NB4 (cell line): ENCODE measurements at regions not wholly inside any gene's neighbourhood (a gene's known extent, or its start where the extent isn't known, plus 50 kb on each side); places are given as distances from the start of the nearest gene placed in this dataset.

Source experiments
- DNase-seq: peaks from one replicate; pipeline ENCODE4 v3.0.0; 2010; ENCODE audit warnings: low read depth
- H3K4me3 ChIP-seq: one replicate; pipeline ENCODE4 v1.5.1; 2011; ENCODE audit warnings: mild to moderate bottlenecking, low read depth, low read length, moderate library complexity
- CTCF ChIP-seq: IDR thresholded peaks from one replicate; pipeline ENCODE4 v1.5.1; 2012; ENCODE audit warnings: low read depth, low read length
- MAX ChIP-seq: IDR thresholded peaks from 2 replicates; pipeline ENCODE4 v1.6.1; 2011; ENCODE audit warnings: low read depth, low read length
- MYC ChIP-seq: IDR thresholded peaks from 2 replicates; pipeline ENCODE4 v1.6.1; 2011; ENCODE audit warnings: low read depth, low read length
- POLR2A ChIP-seq: IDR thresholded peaks from 2 replicates; pipeline ENCODE4 v1.6.1; 2011; ENCODE audit warnings: mild to moderate bottlenecking; ENCODE audit not compliant: insufficient read length; ENCODE audit errors: extremely low read depth

GRCh38 chr4:24121395-24122175 lies 231.7 kb upstream of the PPARGC1A start:
- no peak overlapping the region for H3K4me3 ChIP-seq
- DNase-seq: no peak

GRCh38 chr4:24117975-24118374 lies 228.1 kb upstream of the PPARGC1A start:
- no peak for TF ChIP-seq MAX
- no peak for TF ChIP-seq CTCF
- no peak for TF ChIP-seq MYC
- no peak for TF ChIP-seq POLR2A
- no peak overlapping the region for H3K4me3 ChIP-seq
- DNase-seq: no peak

More at GRCh38 chr4:24121395-24122175, 231.7 kb upstream of the PPARGC1A start:
- TF ChIP-seq MAX (no peak), POLR2A (no peak), MYC (no peak), CTCF (no peak)

GRCh38 chr4:24116107-24116506 lies 226.3 kb upstream of the PPARGC1A start:
- no peak overlapping the region for H3K4me3 ChIP-seq
- DNase-seq: no peak
- TF ChIP-seq CTCF: no peak

GRCh38 chr4:24114919-24115500 lies 225.2 kb upstream of the PPARGC1A start:
- no peak for DNase-seq
- no peak overlapping the region for H3K4me3 ChIP-seq
- TF ChIP-seq POLR2A (no peak), MAX (no peak), CTCF (no peak), MYC (no peak)

GRCh38 chr4:24114444-24114843 lies 224.6 kb upstream of the PPARGC1A start:
- no peak overlapping the region for H3K4me3 ChIP-seq
- no peak for TF ChIP-seq MAX
- no peak for TF ChIP-seq MYC
- TF ChIP-seq POLR2A: no peak
- TF ChIP-seq CTCF: no peak
- no peak for DNase-seq
